Neural cell (in vitro differentiated cells): ENCODE measurements at regions not wholly inside any gene's neighbourhood (a gene's known extent, or its start where the extent isn't known, plus 50 kb on each side); places are given as distances from the start of the nearest gene placed in this dataset.

Experiments used
- H2AFZ ChIP-seq: fragments of 200-600, 300-800 bp; sonication (generic), shearing (Covaris generic); 2 replicates; pipeline ENCODE4 v1.6.0; 2014; ENCODE audit warnings: low read depth, mild to moderate bottlenecking, antibody characterized with exemption, low read length, moderate library complexity
- H3F3A ChIP-seq: fragments of 200-600 bp; shearing (Covaris generic); 2 replicates; pipeline ENCODE4 v1.6.1; 2016; ENCODE audit warnings: mild to moderate bottlenecking, moderate library complexity, mixed read lengths, antibody characterized with exemption, low read length; ENCODE audit not compliant: insufficient read depth, poor library complexity, severe bottlenecking
- H3K27ac ChIP-seq: fragments of 200-600, 300-800 bp; sonication (generic), shearing (Covaris generic); 2 replicates; pipeline ENCODE4 v1.5.1; 2014; ENCODE audit warnings: mild to moderate bottlenecking, low read length, moderate library complexity
- H3K27me3 ChIP-seq: fragments of 300-800, 200-600 bp; sonication (generic), shearing (Covaris generic); 2 replicates; pipeline ENCODE4 v1.6.0; 2014; ENCODE audit warnings: mild to moderate bottlenecking, low read depth, low read length, moderate library complexity; ENCODE audit not compliant: insufficient read depth
- H3K36me3 ChIP-seq: fragments of 300-800, 200-600 bp; sonication (generic), shearing (Covaris generic); 2 replicates; pipeline ENCODE4 v1.5.1; 2014; ENCODE audit warnings: mild to moderate bottlenecking, antibody characterized with exemption, low read length, moderate library complexity; ENCODE audit not compliant: insufficient read depth
- H3K4me2 ChIP-seq: fragments of 300-800, 200-600 bp; sonication (generic), shearing (Covaris generic); 2 replicates; pipeline ENCODE4 v1.6.0; 2014; ENCODE audit warnings: mild to moderate bottlenecking, low read length
- H3K4me3 ChIP-seq: fragments of 300-800, 200-600 bp; sonication (generic), shearing (Covaris generic); 2 replicates; pipeline ENCODE4 v1.5.1; 2014; ENCODE audit warnings: mild to moderate bottlenecking, low read length, moderate library complexity
- H3K79me2 ChIP-seq: fragments of 200-600 bp; shearing (Covaris generic); replicated peaks from 2 replicates; pipeline ENCODE4 v1.6.0; 2014; ENCODE audit warnings: mild to moderate bottlenecking, low read length, moderate library complexity; ENCODE audit not compliant: insufficient read depth
- H3K9ac ChIP-seq: fragments of 300-800, 200-600 bp; sonication (generic), shearing (Covaris generic); 2 replicates; pipeline ENCODE4 v1.6.1; 2016; ENCODE audit warnings: mild to moderate bottlenecking, low read length, mixed read lengths
- H3K9me2 ChIP-seq: fragments of 200-600 bp; shearing (Covaris generic); 2 replicates; pipeline ENCODE4 v1.6.1; 2016; ENCODE audit warnings: mild to moderate bottlenecking, low read length, mixed read lengths; ENCODE audit not compliant: insufficient read depth
- H3K9me3 ChIP-seq: fragments of 200-600, 300-800 bp; sonication (generic), shearing (Covaris generic); 2 replicates; pipeline ENCODE4 v1.6.1; 2016; ENCODE audit warnings: mild to moderate bottlenecking, mixed run types, low read length, moderate library complexity, mixed read lengths
- H4K20me1 ChIP-seq: fragments of 200-600 bp; shearing (Covaris generic); 2 replicates; pipeline ENCODE4 v1.6.1; 2016; ENCODE audit warnings: mild to moderate bottlenecking, mixed run types; ENCODE audit not compliant: insufficient read depth
- EP300 ChIP-seq: fragments of 450-650 bp; conservative IDR thresholded peaks from 2 replicates; pipeline ENCODE4 v1.6.1; 2014; ENCODE audit warnings: antibody characterized with exemption, mild to moderate bottlenecking, moderate library complexity; ENCODE audit not compliant: poor library complexity, severe bottlenecking
- EZH2 ChIP-seq: fragments of 200-600, 300-800 bp; shearing (Covaris generic), sonication (generic); IDR thresholded peaks from 2 replicates; pipeline ENCODE4 v1.6.1; 2014; ENCODE audit warnings: antibody characterized with exemption, low read length, borderline replicate concordance, mild to moderate bottlenecking; ENCODE audit not compliant: insufficient read depth, poor library complexity, severe bottlenecking
- MXI1 ChIP-seq: fragments of 450-650 bp; conservative IDR thresholded peaks from 2 replicates; pipeline ENCODE4 v1.6.1; 2014; ENCODE audit warnings: antibody characterized with exemption, mild to moderate bottlenecking; ENCODE audit not compliant: poor library complexity, severe bottlenecking
- POLR2AphosphoS5 ChIP-seq: IDR thresholded peaks from 2 replicates; pipeline ENCODE4 v1.6.1; 2012
- RAD21 ChIP-seq: fragments of 450-650 bp; conservative IDR thresholded peaks from 2 replicates; pipeline ENCODE4 v1.6.1; 2014; ENCODE audit warnings: antibody characterized with exemption, mild to moderate bottlenecking, moderate library complexity
- SMC3 ChIP-seq: fragments of 450-650 bp; conservative IDR thresholded peaks from 2 replicates; pipeline ENCODE4 v1.6.1; 2014; ENCODE audit warnings: antibody characterized with exemption, mild to moderate bottlenecking, moderate library complexity; ENCODE audit not compliant: poor library complexity
- TAF1 ChIP-seq: IDR thresholded peaks from 2 replicates; pipeline ENCODE4 v1.6.1; 2012; ENCODE audit warnings: low read depth
- TF ChIP-seq, protein P1 (sequence below): fragments of 450-650 bp; IDR thresholded peaks from 2 replicates; pipeline ENCODE4 v1.5.1; 2014; ENCODE audit warnings: antibody characterized with exemption, mild to moderate bottlenecking, moderate library complexity; ENCODE audit not compliant: poor library complexity, severe bottlenecking
- TF ChIP-seq, protein P2 (sequence below): IDR thresholded peaks from 2 replicates; pipeline ENCODE4 v1.6.1; 2012; ENCODE audit warnings: borderline replicate concordance

GRCh38 chr3:160091441-160091840 lies 102.8 kb downstream of the IL12A start:
- H3K9me2 ChIP-seq: no peaks in the 10 kb centered on the region
- H3K4me3 ChIP-seq: no peak overlapping the region
- H3K27me3 ChIP-seq: no peaks in the 10 kb centered on the region
- no peaks in the 10 kb centered on the region for H3F3A ChIP-seq
- TF ChIP-seq RAD21 (no peak), EP300 (no peak), TAF1 (no peak), EZH2 (no peak), POLR2AphosphoS5 (no peak), SMC3 (no peak), MXI1 (no peak)
- TF ChIP-seq, protein P1, sequence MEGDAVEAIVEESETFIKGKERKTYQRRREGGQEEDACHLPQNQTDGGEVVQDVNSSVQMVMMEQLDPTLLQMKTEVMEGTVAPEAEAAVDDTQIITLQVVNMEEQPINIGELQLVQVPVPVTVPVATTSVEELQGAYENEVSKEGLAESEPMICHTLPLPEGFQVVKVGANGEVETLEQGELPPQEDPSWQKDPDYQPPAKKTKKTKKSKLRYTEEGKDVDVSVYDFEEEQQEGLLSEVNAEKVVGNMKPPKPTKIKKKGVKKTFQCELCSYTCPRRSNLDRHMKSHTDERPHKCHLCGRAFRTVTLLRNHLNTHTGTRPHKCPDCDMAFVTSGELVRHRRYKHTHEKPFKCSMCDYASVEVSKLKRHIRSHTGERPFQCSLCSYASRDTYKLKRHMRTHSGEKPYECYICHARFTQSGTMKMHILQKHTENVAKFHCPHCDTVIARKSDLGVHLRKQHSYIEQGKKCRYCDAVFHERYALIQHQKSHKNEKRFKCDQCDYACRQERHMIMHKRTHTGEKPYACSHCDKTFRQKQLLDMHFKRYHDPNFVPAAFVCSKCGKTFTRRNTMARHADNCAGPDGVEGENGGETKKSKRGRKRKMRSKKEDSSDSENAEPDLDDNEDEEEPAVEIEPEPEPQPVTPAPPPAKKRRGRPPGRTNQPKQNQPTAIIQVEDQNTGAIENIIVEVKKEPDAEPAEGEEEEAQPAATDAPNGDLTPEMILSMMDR: no peak
- TF ChIP-seq, protein P2, sequence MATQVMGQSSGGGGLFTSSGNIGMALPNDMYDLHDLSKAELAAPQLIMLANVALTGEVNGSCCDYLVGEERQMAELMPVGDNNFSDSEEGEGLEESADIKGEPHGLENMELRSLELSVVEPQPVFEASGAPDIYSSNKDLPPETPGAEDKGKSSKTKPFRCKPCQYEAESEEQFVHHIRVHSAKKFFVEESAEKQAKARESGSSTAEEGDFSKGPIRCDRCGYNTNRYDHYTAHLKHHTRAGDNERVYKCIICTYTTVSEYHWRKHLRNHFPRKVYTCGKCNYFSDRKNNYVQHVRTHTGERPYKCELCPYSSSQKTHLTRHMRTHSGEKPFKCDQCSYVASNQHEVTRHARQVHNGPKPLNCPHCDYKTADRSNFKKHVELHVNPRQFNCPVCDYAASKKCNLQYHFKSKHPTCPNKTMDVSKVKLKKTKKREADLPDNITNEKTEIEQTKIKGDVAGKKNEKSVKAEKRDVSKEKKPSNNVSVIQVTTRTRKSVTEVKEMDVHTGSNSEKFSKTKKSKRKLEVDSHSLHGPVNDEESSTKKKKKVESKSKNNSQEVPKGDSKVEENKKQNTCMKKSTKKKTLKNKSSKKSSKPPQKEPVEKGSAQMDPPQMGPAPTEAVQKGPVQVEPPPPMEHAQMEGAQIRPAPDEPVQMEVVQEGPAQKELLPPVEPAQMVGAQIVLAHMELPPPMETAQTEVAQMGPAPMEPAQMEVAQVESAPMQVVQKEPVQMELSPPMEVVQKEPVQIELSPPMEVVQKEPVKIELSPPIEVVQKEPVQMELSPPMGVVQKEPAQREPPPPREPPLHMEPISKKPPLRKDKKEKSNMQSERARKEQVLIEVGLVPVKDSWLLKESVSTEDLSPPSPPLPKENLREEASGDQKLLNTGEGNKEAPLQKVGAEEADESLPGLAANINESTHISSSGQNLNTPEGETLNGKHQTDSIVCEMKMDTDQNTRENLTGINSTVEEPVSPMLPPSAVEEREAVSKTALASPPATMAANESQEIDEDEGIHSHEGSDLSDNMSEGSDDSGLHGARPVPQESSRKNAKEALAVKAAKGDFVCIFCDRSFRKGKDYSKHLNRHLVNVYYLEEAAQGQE: no peak
- H3K27ac ChIP-seq: no peak overlapping the region
- H3K9ac ChIP-seq: no peak overlapping the region
- H3K36me3 ChIP-seq: no peaks in the 10 kb centered on the region
- H3K9me3 ChIP-seq: no peaks in the 10 kb centered on the region
- H4K20me1 ChIP-seq: no peaks in the 10 kb centered on the region
- no peak overlapping the region for H2AFZ ChIP-seq
- H3K79me2 ChIP-seq: no peaks in the 10 kb centered on the region
- H3K4me2 ChIP-seq: no peak overlapping the region

GRCh38 chr3:160092760-160093159 lies 104.1 kb downstream of the IL12A start:
- Histone ChIP-seq H2AFZ (no peak overlapping the region), H3F3A (no peaks in the 10 kb centered on the region), H4K20me1 (no peaks in the 10 kb centered on the region), H3K4me3 (no peak overlapping the region), H3K36me3 (no peaks in the 10 kb centered on the region), H3K9me3 (no peaks in the 10 kb centered on the region), H3K9me2 (no peaks in the 10 kb centered on the region), H3K27me3 (no peaks in the 10 kb centered on the region), H3K9ac (no peak overlapping the region), H3K4me2 (no peak overlapping the region), H3K79me2 (no peaks in the 10 kb centered on the region), H3K27ac (no peak overlapping the region)
- TF ChIP-seq, protein P2: no peak
- TF ChIP-seq MXI1: no peak
- TF ChIP-seq TAF1: no peak
- TF ChIP-seq EZH2: no peak
- no peak for TF ChIP-seq SMC3
- TF ChIP-seq RAD21: no peak
- TF ChIP-seq, protein P1: no peak
- no peak for TF ChIP-seq POLR2AphosphoS5
- no peak for TF ChIP-seq EP300
